ENCODE measurements at regions not wholly inside any gene's neighbourhood (a gene's known extent, or its start where the extent isn't known, plus 50 kb on each side); places are given as distances from the start of the nearest gene placed in this dataset.
"Not testable (repeated sequence)": the region's sequence is repeated elsewhere in the genome, so short reads cannot be mapped to it uniquely, and the experiment has no call there.

DNA sequence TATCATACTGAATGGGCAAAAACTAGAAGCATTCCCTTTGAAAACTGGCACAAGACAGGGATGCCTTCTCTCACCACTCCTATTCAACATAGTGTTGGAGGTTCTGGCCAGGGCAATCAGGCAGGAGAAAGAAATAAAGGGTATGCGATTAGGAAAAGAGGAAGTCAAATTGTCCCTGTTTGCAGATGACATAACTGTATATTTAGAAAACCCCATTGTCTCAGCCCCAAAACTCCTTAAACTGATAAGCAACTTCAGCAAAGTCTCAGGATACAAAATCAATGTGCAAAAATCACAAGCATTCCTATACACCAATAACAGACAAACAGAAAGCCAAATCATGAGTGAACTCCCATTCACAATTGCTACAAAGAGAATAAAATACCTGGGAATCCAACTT is 52.5 kb upstream of the CCDC71L start:
- H3K27me3 ChIP-seq (ENCODE audit: low read length); H3K9ac ChIP-seq (ENCODE audit: low read length); H3K9me3 ChIP-seq (ENCODE audit: insufficient read depth, low read length); H3K4me3 ChIP-seq (ENCODE audit: insufficient read depth, low read length, poor library complexity, severe bottlenecking); H2AFZ ChIP-seq (ENCODE audit: low read depth, low read length, severe bottlenecking); H3K27ac ChIP-seq (ENCODE audit: low read depth, low read length); H3K79me2 ChIP-seq (ENCODE audit: insufficient read depth, low read length); H4K20me1 ChIP-seq (ENCODE audit: low read depth, low read length); H3K4me2 ChIP-seq (ENCODE audit: low read depth, low read length, poor library complexity, severe bottlenecking); H3K9me2 ChIP-seq (replicated peaks; ENCODE audit: insufficient read depth, low read length); H3K36me3 ChIP-seq (ENCODE audit: low read length); H3F3A ChIP-seq (ENCODE audit: insufficient read depth): not testable (repeated sequence)

DNA sequence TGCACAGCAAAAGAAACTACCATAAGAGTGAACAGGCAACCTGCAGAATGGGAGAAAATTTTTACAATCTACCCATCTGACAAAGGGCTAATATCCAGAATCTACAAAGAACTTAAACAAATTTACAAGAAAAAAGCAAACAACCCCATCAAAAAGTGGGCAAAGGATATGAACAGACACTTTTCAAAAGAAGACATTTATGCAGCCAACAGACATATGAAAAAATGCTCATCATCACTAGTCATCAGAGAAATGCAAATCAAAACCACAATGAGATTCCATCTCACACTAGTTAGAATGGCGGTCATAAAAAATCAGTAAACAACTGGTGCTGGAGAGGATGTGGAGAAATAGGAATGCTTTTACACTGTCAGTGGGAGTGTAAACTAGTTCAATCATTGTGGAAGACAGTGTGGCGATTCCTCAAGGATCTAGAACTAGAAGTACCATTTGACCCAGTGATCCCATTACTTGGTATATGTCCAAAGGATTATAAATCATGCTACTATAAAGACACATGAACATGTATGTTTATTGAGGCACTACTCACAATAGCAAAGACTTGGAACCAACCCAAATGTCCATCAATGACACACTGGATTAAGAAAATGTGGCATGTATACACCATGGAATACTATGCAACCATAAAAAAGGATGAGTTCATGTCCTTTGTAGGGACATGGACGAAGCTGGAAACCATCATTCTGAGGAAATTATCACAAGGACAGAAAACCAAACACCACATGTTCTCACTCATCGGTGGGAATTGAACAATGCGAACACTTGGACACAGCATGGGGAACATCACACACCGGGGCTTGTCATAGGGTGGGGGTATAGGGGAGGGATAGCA is 53.9 kb upstream of the CCDC71L start:
- not testable (repeated sequence) for H3K9me3 ChIP-seq (ENCODE audit: insufficient read depth, low read length); H4K20me1 ChIP-seq (ENCODE audit: low read depth, low read length); H3K9me2 ChIP-seq (replicated peaks; ENCODE audit: insufficient read depth, low read length); H3K27ac ChIP-seq (ENCODE audit: low read depth, low read length); H2AFZ ChIP-seq (ENCODE audit: low read depth, low read length, severe bottlenecking); H3K36me3 ChIP-seq (ENCODE audit: low read length); H3K9ac ChIP-seq (ENCODE audit: low read length); H3K4me2 ChIP-seq (ENCODE audit: low read depth, low read length, poor library complexity, severe bottlenecking); H3F3A ChIP-seq (ENCODE audit: insufficient read depth); H3K79me2 ChIP-seq (ENCODE audit: insufficient read depth, low read length); H3K4me3 ChIP-seq (ENCODE audit: insufficient read depth, low read length, poor library complexity, severe bottlenecking); H3K27me3 ChIP-seq (ENCODE audit: low read length)

DNA sequence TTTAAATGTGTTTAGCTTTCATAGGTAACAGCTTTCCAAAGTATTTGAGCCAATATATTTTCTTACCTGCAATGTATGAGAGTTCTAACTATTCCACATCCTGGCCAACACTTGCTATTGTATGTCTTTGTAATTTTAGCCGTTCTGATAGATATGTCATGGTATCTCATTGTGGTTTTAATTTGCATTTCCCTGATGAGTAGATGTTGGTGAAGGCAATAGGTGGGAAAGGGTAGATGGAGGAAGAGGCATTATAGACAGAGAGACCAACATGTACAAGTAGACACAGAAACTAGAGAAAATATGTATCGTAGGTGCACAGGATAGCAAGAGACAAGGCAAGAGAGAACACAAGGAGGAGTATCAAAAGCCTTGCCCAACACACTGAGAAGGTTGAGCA is 54.8 kb upstream of the CCDC71L start:
- Histone ChIP-seq H3K4me2 (ENCODE audit: low read depth, low read length, poor library complexity, severe bottlenecking) (no peak overlapping the region), H4K20me1 (ENCODE audit: low read depth, low read length) (no peaks in the 10 kb centered on the region), H3K9ac (ENCODE audit: low read length) (no peak overlapping the region), H3K9me2 (replicated peaks; ENCODE audit: insufficient read depth, low read length) (no peaks in the 10 kb centered on the region), H3K27ac (ENCODE audit: low read depth, low read length) (no peak overlapping the region), H3K27me3 (ENCODE audit: low read length) (no peaks in the 10 kb centered on the region), H2AFZ (ENCODE audit: low read depth, low read length, severe bottlenecking) (no peak overlapping the region), H3K79me2 (ENCODE audit: insufficient read depth, low read length) (no peaks in the 10 kb centered on the region), H3K4me3 (ENCODE audit: insufficient read depth, low read length, poor library complexity, severe bottlenecking) (no peak overlapping the region), H3K9me3 (ENCODE audit: insufficient read depth, low read length) (no peaks in the 10 kb centered on the region), H3F3A (ENCODE audit: insufficient read depth) (no peaks in the 10 kb centered on the region), H3K36me3 (ENCODE audit: low read length) (no peaks in the 10 kb centered on the region)
- no peak for TF ChIP-seq EZH2phosphoT487 (conservative IDR thresholded peaks at IDR 0.05; ENCODE audit: low read length)
- TF ChIP-seq, protein P1, sequence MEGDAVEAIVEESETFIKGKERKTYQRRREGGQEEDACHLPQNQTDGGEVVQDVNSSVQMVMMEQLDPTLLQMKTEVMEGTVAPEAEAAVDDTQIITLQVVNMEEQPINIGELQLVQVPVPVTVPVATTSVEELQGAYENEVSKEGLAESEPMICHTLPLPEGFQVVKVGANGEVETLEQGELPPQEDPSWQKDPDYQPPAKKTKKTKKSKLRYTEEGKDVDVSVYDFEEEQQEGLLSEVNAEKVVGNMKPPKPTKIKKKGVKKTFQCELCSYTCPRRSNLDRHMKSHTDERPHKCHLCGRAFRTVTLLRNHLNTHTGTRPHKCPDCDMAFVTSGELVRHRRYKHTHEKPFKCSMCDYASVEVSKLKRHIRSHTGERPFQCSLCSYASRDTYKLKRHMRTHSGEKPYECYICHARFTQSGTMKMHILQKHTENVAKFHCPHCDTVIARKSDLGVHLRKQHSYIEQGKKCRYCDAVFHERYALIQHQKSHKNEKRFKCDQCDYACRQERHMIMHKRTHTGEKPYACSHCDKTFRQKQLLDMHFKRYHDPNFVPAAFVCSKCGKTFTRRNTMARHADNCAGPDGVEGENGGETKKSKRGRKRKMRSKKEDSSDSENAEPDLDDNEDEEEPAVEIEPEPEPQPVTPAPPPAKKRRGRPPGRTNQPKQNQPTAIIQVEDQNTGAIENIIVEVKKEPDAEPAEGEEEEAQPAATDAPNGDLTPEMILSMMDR (IDR thresholded peaks at IDR 0.05; ENCODE audit: insufficient read depth, low read length, poor library complexity, severe bottlenecking), result no peak

DNA sequence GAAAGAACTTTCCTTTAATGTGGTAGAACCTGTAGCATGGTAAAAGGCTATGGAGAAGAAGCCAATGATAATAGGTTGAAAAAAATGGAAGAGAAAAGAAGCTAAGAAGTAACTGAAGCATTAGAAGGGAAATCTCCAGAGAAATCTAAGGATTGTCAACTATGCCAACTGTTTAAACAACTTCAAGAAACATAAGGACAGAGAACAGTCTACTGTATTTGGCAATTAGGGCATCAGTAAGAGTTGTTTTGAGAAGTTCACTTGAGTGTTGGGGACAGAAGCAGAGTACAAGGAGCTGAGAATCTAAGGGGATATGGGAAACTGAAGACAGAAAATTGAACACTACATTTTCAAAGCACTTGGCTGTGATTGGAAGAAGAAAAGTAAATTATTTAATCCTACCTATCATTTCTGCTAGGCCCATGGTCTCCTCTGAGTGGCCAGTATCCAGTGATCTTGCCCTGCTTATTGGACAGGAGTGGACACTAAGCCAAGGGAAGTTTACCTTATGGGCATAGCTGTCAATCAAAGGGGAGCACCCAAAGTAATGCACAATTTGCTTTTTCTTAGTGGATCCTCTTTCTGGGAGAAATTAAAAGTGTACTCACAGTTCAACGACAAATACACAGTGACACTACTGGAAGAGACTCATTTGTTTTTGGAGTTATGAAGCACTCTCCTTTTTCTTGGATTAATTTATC is 56.4 kb upstream of the CCDC71L start:
- Histone ChIP-seq H3K4me3 (ENCODE audit: insufficient read depth, low read length, poor library complexity, severe bottlenecking) (no peak overlapping the region), H3K9me2 (replicated peaks; ENCODE audit: insufficient read depth, low read length) (no peaks in the 10 kb centered on the region), H3K9ac (ENCODE audit: low read length) (no peak overlapping the region), H3K9me3 (ENCODE audit: insufficient read depth, low read length) (no peaks in the 10 kb centered on the region), H3K27me3 (ENCODE audit: low read length) (no peaks in the 10 kb centered on the region), H3K79me2 (ENCODE audit: insufficient read depth, low read length) (no peaks in the 10 kb centered on the region), H2AFZ (ENCODE audit: low read depth, low read length, severe bottlenecking) (no peak overlapping the region), H4K20me1 (ENCODE audit: low read depth, low read length) (no peaks in the 10 kb centered on the region), H3K4me2 (ENCODE audit: low read depth, low read length, poor library complexity, severe bottlenecking) (no peak overlapping the region), H3K36me3 (ENCODE audit: low read length) (no peaks in the 10 kb centered on the region), H3K27ac (ENCODE audit: low read depth, low read length) (no peak overlapping the region), H3F3A (ENCODE audit: insufficient read depth) (no peaks in the 10 kb centered on the region)
- TF ChIP-seq, protein P1 (IDR thresholded peaks at IDR 0.05; ENCODE audit: insufficient read depth, low read length, poor library complexity, severe bottlenecking), result no peak
- TF ChIP-seq EZH2phosphoT487 (conservative IDR thresholded peaks at IDR 0.05; ENCODE audit: low read length), result no peak
